ENCODE measurements at regions not wholly inside any gene's neighbourhood (a gene's known extent, or its start where the extent isn't known, plus 50 kb on each side); places are given as distances from the start of the nearest gene placed in this dataset.

DNA sequence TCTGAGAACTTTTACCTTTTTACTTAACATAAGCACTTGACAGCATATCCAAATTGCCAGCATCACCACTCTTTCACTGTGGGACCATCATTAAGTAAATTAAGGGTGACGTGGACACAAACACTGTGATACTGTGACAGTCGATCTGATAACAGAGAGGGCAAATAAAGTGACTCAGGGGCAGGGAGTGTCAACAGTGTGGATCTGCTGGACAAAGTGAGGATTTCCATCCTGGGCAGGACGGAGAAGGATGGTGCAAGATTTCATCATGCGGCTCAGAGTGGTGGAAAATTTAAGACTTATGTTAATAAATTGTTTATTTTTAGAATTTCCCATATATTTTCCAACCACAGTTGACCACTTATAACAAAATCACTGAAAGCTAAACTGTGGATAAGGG, 60.0 kb upstream of the WDFY2 start:
- Histone ChIP-seq H3K79me2 (ENCODE audit: low read length) (no peaks in the 10 kb centered on the region), H4K20me1 (ENCODE audit: insufficient read depth, low read length) (no peaks in the 10 kb centered on the region), H3K36me3 (replicated peaks; ENCODE audit: low read depth, low read length) (no peaks in the 10 kb centered on the region), H3K9me3 (ENCODE audit: insufficient read depth, low read length) (no peaks in the 10 kb centered on the region), H3K4me1 (ENCODE audit: low read length) (peaks cover 9% of the 10 kb centered on the region), H3K4me2 (ENCODE audit: low read length) (no peak overlapping the region), H2AFZ (ENCODE audit: low read depth, low read length) (no peak overlapping the region), H3K4me3 (ENCODE audit: low read length) (no peak overlapping the region), H3K27me3 (ENCODE audit: low read depth, low read length) (no peaks in the 10 kb centered on the region), H3K27ac (ENCODE audit: low read length) (no peak overlapping the region), H3K9ac (ENCODE audit: low read length) (no peak overlapping the region)
- TF ChIP-seq, protein P1, sequence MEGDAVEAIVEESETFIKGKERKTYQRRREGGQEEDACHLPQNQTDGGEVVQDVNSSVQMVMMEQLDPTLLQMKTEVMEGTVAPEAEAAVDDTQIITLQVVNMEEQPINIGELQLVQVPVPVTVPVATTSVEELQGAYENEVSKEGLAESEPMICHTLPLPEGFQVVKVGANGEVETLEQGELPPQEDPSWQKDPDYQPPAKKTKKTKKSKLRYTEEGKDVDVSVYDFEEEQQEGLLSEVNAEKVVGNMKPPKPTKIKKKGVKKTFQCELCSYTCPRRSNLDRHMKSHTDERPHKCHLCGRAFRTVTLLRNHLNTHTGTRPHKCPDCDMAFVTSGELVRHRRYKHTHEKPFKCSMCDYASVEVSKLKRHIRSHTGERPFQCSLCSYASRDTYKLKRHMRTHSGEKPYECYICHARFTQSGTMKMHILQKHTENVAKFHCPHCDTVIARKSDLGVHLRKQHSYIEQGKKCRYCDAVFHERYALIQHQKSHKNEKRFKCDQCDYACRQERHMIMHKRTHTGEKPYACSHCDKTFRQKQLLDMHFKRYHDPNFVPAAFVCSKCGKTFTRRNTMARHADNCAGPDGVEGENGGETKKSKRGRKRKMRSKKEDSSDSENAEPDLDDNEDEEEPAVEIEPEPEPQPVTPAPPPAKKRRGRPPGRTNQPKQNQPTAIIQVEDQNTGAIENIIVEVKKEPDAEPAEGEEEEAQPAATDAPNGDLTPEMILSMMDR (IDR thresholded peaks at IDR 0.05; ENCODE audit: low read depth, low read length) = no peak
- no peak for TF ChIP-seq EZH2phosphoT487 (IDR thresholded peaks at IDR 0.05; ENCODE audit: low read depth)

DNA sequence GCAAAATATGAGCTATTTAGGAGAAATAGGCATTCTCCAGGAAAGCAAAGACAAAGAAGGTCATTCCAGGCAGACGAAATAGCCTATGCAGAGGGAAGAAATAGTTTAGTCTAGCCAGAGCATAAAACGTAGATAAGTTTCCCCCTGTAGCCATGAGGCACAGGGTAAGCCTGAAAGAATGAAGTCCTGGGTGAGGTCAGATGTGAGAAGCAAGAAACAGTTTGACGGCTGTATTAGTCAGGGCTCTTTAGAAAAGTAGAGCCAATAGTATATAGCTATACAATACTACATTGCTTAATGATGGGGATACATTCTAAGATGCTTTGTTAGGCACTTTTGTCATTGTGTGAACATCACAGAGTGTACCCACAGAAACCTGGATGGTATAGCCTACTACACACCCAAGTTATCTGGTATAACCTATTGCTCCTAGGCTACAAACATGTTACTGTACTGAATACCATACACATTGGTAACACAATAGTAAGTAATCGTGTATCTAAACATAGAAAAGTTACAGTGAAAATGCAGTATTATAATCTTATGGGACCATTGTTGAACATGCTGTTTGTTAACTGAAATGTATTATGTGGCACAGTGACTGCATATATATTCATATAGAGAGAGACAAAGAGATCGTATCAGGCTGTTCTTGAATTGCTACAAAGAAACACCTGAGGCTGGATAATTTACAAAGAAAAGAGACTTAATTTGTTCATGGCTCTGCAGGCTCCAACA, 59.3 kb upstream of the WDFY2 start:
- Histone ChIP-seq H3K4me1 (ENCODE audit: low read length) (peaks cover 9% of the 10 kb centered on the region), H3K79me2 (ENCODE audit: low read length) (no peaks in the 10 kb centered on the region), H3K9ac (ENCODE audit: low read length) (no peak overlapping the region), H3K27ac (ENCODE audit: low read length) (no peak overlapping the region), H3K27me3 (ENCODE audit: low read depth, low read length) (no peaks in the 10 kb centered on the region), H4K20me1 (ENCODE audit: insufficient read depth, low read length) (no peaks in the 10 kb centered on the region), H3K9me3 (ENCODE audit: insufficient read depth, low read length) (no peaks in the 10 kb centered on the region), H3K4me2 (ENCODE audit: low read length) (no peak overlapping the region), H2AFZ (ENCODE audit: low read depth, low read length) (no peak overlapping the region), H3K4me3 (ENCODE audit: low read length) (no peak overlapping the region), H3K36me3 (replicated peaks; ENCODE audit: low read depth, low read length) (no peaks in the 10 kb centered on the region)
- no peak for TF ChIP-seq EZH2phosphoT487 (IDR thresholded peaks at IDR 0.05; ENCODE audit: low read depth)
- TF ChIP-seq, protein P1 (IDR thresholded peaks at IDR 0.05; ENCODE audit: low read depth, low read length) = no peak

DNA sequence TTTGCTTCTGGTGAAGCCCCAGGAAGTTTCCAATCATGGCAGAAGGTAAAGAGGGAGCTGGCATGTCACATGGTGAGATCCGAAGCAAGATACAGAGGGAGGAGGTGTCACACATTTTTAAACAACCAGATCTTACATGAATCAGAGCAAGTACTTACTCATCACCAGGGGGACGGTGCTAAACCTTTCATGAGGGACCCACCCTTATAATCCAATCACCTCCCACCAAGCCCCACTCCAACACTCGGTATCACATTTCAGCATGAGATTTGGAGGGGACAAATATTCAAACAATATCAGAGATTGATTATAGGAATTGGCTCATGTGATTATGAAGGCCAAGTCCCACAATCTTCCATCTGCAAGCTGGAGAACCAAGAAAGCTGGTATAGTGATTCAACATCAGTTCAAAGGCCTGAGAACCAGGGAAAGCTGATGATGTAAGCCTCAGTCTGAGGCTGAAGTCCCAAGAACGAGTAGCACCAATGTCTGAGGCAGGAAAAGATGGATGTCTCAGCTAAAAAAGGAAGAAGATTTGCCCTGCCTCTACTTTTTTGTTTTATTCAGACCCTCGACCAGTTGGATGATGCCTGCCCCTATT, 58.6 kb upstream of the WDFY2 start:
- Histone ChIP-seq H3K27me3 (ENCODE audit: low read depth, low read length) (no peaks in the 10 kb centered on the region), H3K9ac (ENCODE audit: low read length) (no peak overlapping the region), H3K36me3 (replicated peaks; ENCODE audit: low read depth, low read length) (no peaks in the 10 kb centered on the region), H3K27ac (ENCODE audit: low read length) (no peak overlapping the region), H3K4me3 (ENCODE audit: low read length) (no peak overlapping the region), H3K4me1 (ENCODE audit: low read length) (peaks cover 9% of the 10 kb centered on the region), H4K20me1 (ENCODE audit: insufficient read depth, low read length) (no peaks in the 10 kb centered on the region), H3K4me2 (ENCODE audit: low read length) (no peak overlapping the region), H2AFZ (ENCODE audit: low read depth, low read length) (no peak overlapping the region), H3K79me2 (ENCODE audit: low read length) (no peaks in the 10 kb centered on the region), H3K9me3 (ENCODE audit: insufficient read depth, low read length) (no peaks in the 10 kb centered on the region)
- TF ChIP-seq EZH2phosphoT487 (IDR thresholded peaks at IDR 0.05; ENCODE audit: low read depth) = no peak

DNA sequence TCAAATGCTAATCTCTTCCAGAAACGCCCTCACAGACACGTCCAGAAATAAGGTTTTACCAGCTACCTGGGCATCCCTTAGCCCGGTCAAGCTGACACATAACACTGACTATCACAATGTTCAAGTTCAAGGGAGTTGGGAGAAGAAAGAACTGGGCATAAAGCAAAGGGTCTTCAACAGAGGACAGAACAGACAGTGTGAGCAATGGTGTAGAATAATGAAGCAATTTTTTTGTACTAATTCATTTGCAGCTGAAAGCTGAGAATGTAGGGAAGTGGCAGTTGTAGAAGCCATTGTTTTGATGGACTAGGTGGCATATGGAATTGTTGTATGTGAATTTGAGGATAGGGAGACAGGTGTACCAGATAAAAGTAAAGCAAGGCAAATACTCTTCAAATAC, 58.1 kb upstream of the WDFY2 start:
- H3K36me3 ChIP-seq (replicated peaks; ENCODE audit: low read depth, low read length) = no peaks in the 10 kb centered on the region
- H4K20me1 ChIP-seq (ENCODE audit: insufficient read depth, low read length) = no peaks in the 10 kb centered on the region
- no peak overlapping the region for H2AFZ ChIP-seq (ENCODE audit: low read depth, low read length)
- no peaks in the 10 kb centered on the region for H3K79me2 ChIP-seq (ENCODE audit: low read length)
- H3K4me1 ChIP-seq (ENCODE audit: low read length) = peaks cover 9% of the 10 kb centered on the region
- no peaks in the 10 kb centered on the region for H3K27me3 ChIP-seq (ENCODE audit: low read depth, low read length)
- TF ChIP-seq EZH2phosphoT487 (IDR thresholded peaks at IDR 0.05; ENCODE audit: low read depth) = no peak
- TF ChIP-seq, protein P1 (IDR thresholded peaks at IDR 0.05; ENCODE audit: low read depth, low read length) = no peak
- no peak overlapping the region for H3K4me3 ChIP-seq (ENCODE audit: low read length)
- no peak overlapping the region for H3K9ac ChIP-seq (ENCODE audit: low read length)
- no peak overlapping the region for H3K27ac ChIP-seq (ENCODE audit: low read length)
- H3K4me2 ChIP-seq (ENCODE audit: low read length) = no peak overlapping the region
- no peaks in the 10 kb centered on the region for H3K9me3 ChIP-seq (ENCODE audit: insufficient read depth, low read length)
